Parathyroid adenoma (tissue), 2 donors: ENCODE measurements at regions not wholly inside any gene's neighbourhood (a gene's known extent, or its start where the extent isn't known, plus 50 kb on each side); places are given as distances from the start of the nearest gene placed in this dataset.

Experiments used
- H2AFZ ChIP-seq: fragments of 300-600 bp; sonication (generic); one replicate; pipeline ENCODE4 v1.7.0; 2017; ENCODE audit warnings: antibody characterized with exemption, mild to moderate bottlenecking
- H3K27ac ChIP-seq: fragments of 300-600 bp; sonication (generic); one replicate; pipeline ENCODE4 v1.7.0; 2017
- H3K27me3 ChIP-seq: fragments of 300-600 bp; sonication (generic); one replicate; pipeline ENCODE4 v1.7.0; 2017; ENCODE audit warnings: low read length; ENCODE audit not compliant: control insufficient read depth, insufficient read depth
- H3K36me3 ChIP-seq: fragments of 300-600 bp; sonication (generic); one replicate; pipeline ENCODE4 v1.7.0; 2017; ENCODE audit warnings: low read length; ENCODE audit not compliant: control insufficient read depth, insufficient read depth
- H3K4me1 ChIP-seq: fragments of 300-600 bp; sonication (generic); one replicate; pipeline ENCODE4 v1.7.0; 2017; ENCODE audit warnings: control low read depth
- H3K4me2 ChIP-seq: fragments of 300-600 bp; sonication (generic); one replicate; pipeline ENCODE4 v1.7.0; 2017; ENCODE audit warnings: low read length
- H3K4me3 ChIP-seq: fragments of 300-600 bp; sonication (generic); one replicate; pipeline ENCODE4 v1.7.0; 2017; ENCODE audit warnings: low read depth, low read length
- H3K79me2 ChIP-seq: fragments of 300-600 bp; sonication (generic); one replicate; pipeline ENCODE4 v1.7.0; 2017; ENCODE audit warnings: control low read depth
- H3K9ac ChIP-seq: fragments of 300-600 bp; sonication (generic); one replicate; pipeline ENCODE4 v1.7.0; 2017; ENCODE audit warnings: mild to moderate bottlenecking
- H3K9me3 ChIP-seq: fragments of 300-600 bp; sonication (generic); one replicate; pipeline ENCODE4 v1.7.0; 2017; ENCODE audit warnings: low read length; ENCODE audit not compliant: control insufficient read depth
- TF ChIP-seq, protein P1 (sequence below): fragments of 300-600 bp; sonication (generic); IDR thresholded peaks from one replicate; pipeline ENCODE4 v1.7.0; 2017; ENCODE audit warnings: antibody characterized with exemption, mild to moderate bottlenecking
- donor health status: primary hyperparathyroidism.

DNA sequence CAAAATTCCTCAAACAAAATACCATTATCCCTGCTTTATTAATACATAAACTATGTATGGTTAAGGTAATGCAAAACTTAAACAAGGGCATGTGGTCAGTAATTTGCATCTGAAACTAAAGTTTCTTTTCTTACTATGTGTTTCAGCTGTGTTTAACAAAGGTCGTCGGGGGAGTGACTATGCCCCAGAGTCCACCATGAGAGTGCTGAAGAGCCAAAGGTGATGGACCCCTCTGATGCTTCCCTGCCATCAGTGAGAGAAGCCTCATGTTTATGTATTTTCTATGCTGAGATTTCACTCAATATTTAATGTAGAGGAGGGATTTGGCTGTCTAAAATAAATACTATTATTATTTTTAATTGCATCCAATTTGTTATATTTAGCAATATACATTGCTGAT, 707.2 kb upstream of the REG3G start:
- Histone ChIP-seq H3K9me3 (no peaks in the 10 kb centered on the region), H3K4me3 (no peak overlapping the region), H3K9ac (no peak overlapping the region), H3K4me1 (no peaks in the 10 kb centered on the region), H3K27ac (no peak overlapping the region), H3K36me3 (no peaks in the 10 kb centered on the region), H3K79me2 (no peaks in the 10 kb centered on the region), H3K27me3 (no peaks in the 10 kb centered on the region), H3K4me2 (no peak overlapping the region), H2AFZ (no peak overlapping the region)
- TF ChIP-seq, protein P1, sequence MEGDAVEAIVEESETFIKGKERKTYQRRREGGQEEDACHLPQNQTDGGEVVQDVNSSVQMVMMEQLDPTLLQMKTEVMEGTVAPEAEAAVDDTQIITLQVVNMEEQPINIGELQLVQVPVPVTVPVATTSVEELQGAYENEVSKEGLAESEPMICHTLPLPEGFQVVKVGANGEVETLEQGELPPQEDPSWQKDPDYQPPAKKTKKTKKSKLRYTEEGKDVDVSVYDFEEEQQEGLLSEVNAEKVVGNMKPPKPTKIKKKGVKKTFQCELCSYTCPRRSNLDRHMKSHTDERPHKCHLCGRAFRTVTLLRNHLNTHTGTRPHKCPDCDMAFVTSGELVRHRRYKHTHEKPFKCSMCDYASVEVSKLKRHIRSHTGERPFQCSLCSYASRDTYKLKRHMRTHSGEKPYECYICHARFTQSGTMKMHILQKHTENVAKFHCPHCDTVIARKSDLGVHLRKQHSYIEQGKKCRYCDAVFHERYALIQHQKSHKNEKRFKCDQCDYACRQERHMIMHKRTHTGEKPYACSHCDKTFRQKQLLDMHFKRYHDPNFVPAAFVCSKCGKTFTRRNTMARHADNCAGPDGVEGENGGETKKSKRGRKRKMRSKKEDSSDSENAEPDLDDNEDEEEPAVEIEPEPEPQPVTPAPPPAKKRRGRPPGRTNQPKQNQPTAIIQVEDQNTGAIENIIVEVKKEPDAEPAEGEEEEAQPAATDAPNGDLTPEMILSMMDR: no peak

DNA sequence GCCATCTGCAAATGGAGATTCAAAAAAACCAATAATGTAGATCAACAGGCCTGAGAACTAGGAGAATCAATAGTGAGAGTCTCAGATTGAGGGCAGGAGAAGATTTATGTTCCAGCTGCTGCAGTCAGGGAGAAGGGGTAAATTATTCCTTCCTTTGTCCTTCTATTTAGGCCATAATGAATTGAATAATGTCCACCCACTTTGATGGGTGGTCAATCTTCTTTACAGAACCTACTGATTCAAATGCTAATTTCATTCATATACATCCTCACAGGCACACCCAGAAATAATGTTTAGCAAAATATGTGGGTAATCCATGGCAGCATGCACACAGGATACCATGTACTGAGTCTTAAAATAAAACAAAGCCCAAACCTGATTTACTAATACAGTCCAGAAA, 695.3 kb upstream of the REG3G start:
- Histone ChIP-seq H3K4me2 (no peak overlapping the region), H3K9ac (no peak overlapping the region), H3K79me2 (no peaks in the 10 kb centered on the region), H3K4me1 (no peaks in the 10 kb centered on the region), H3K4me3 (no peak overlapping the region), H3K9me3 (no peaks in the 10 kb centered on the region), H2AFZ (no peak overlapping the region), H3K36me3 (no peaks in the 10 kb centered on the region), H3K27ac (no peak overlapping the region), H3K27me3 (no peaks in the 10 kb centered on the region)
- TF ChIP-seq, protein P1: no peak

DNA sequence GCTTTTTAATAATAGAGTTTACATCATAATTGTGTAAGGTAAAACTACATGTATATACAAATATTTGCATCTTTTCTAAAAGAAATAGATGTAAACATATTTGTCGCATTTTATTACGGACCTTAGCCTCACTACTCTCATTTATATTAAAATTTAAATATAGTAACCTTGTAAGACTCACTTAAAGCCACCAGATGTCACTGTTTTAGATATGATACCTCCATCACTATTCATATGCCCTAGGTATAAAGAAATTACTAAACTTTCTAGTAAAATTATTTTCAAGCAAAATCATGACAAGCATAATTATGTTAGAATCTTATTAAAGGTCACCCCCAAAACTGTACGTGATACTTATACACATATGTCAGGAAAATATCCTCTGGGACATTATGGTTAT, 674.3 kb upstream of the REG3G start:
- Histone ChIP-seq H3K27ac (no peak overlapping the region), H3K4me2 (no peak overlapping the region), H3K9me3 (no peaks in the 10 kb centered on the region), H3K4me3 (no peak overlapping the region), H3K9ac (no peak overlapping the region), H2AFZ (no peak overlapping the region), H3K79me2 (no peaks in the 10 kb centered on the region), H3K36me3 (no peaks in the 10 kb centered on the region), H3K27me3 (no peaks in the 10 kb centered on the region), H3K4me1 (no peaks in the 10 kb centered on the region)
- TF ChIP-seq, protein P1: peak; percentile 9

DNA sequence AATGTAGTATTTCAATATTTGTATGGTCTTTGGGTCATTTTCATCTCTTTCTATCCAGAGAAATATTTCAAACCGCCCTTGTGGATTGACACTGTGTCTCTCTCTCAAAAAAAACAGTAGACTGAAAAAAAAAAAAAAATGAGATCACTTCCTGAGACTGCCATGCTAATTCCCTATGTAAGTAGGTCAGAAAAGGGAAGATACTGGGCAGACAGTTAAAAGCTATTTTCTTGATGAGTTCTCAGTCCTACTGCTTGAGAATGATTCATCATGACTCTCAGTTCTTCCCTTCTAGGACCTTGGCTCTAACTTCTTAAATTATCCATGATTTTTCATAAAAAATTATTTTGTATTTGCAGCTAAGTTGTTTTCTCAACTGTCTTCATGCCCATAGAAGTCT, 672.3 kb upstream of the REG3G start:
- Histone ChIP-seq H3K79me2 (no peaks in the 10 kb centered on the region), H3K27me3 (no peaks in the 10 kb centered on the region), H3K4me3 (no peak overlapping the region), H3K9ac (no peak overlapping the region), H3K27ac (no peak overlapping the region), H3K4me1 (no peaks in the 10 kb centered on the region), H2AFZ (no peak overlapping the region), H3K9me3 (no peaks in the 10 kb centered on the region), H3K36me3 (no peaks in the 10 kb centered on the region), H3K4me2 (no peak overlapping the region)
- TF ChIP-seq, protein P1: no peak

DNA sequence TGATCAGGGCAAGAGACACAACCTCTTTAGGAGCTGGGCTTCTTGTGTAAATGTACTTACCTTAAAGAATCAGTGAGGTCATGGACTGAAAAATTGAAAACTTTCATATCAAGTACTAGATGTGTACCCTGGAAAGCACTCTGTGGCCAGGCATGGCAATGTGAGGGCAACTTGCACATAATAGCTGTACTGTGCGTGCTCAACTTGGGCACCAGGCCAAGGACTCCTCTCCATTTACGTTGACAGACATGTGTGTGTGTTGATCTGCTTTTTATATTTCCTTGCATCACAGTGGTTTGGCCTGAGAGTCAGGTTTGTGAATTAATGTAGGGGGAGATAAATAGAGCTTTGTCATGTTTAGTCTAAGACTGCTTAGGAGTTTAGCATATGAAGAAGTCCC, 669.5 kb upstream of the REG3G start:
- no peak overlapping the region for H3K27ac ChIP-seq
- no peak overlapping the region for H3K4me3 ChIP-seq
- H3K79me2 ChIP-seq: no peaks in the 10 kb centered on the region
- H3K9ac ChIP-seq: no peak overlapping the region
- H3K27me3 ChIP-seq: no peaks in the 10 kb centered on the region
- TF ChIP-seq, protein P1: no peak
- no peak overlapping the region for H2AFZ ChIP-seq
- H3K36me3 ChIP-seq: no peaks in the 10 kb centered on the region
- no peaks in the 10 kb centered on the region for H3K4me1 ChIP-seq
- H3K9me3 ChIP-seq: no peaks in the 10 kb centered on the region
- H3K4me2 ChIP-seq: no peak overlapping the region
